Stimulated activated effector memory CD8-positive, alpha-beta T cell treated with anti-CD3 and anti-CD28 coated beads, Interleukin-12 subunit alpha, Interleukin-12 subunit beta, amount 100 ng/mL, for 72 hours (primary cell): ENCODE measurements at regions not wholly inside any gene's neighbourhood (a gene's known extent, or its start where the extent isn't known, plus 50 kb on each side); places are given as distances from the start of the nearest gene placed in this dataset.
"Not testable (repeated sequence)": the region's sequence is repeated elsewhere in the genome, so short reads cannot be mapped to it uniquely, and the experiment has no call there.

Experiments used
- ATAC-seq: fragments of 150-1000 bp; cut with Tn5 transposase; 2 replicates; pipeline ENCODE4 v1.10.0; 2021
- DNase-seq, 2 donors: peaks; one replicate each; pipeline ENCODE4 v3.0.0; 2021 to 2022; ENCODE audit warnings: low spot score in 2 of 2
- H3K27ac Mint-ChIP-seq: one replicate; pipeline ENCODE4 v1.8.0; 2022; ENCODE audit warnings: mild to moderate bottlenecking, mixed read lengths
- H3K36me3 Mint-ChIP-seq: one replicate; pipeline ENCODE4 v1.8.0; 2022; ENCODE audit warnings: mild to moderate bottlenecking, mixed read lengths
- H3K4me1 Mint-ChIP-seq: one replicate; pipeline ENCODE4 v1.8.0; 2022; ENCODE audit warnings: mixed read lengths
- H3K4me3 Mint-ChIP-seq: one replicate; pipeline ENCODE4 v1.8.0; 2022; ENCODE audit warnings: mild to moderate bottlenecking, mixed read lengths
- H3K9me3 Mint-ChIP-seq: one replicate; pipeline ENCODE4 v1.8.0; 2022; ENCODE audit warnings: mixed read lengths

- H3K4me1 Mint-ChIP-seq = no peaks in the 10 kb centered on the region
- ATAC-seq (no peak), DNase-seq (no peak)
- no peak overlapping the region for H3K27ac Mint-ChIP-seq
- H3K4me3 Mint-ChIP-seq = no peak overlapping the region
- H3K36me3 Mint-ChIP-seq = no peaks in the 10 kb centered on the region
- peaks cover 18% of the 10 kb centered on the region for H3K9me3 Mint-ChIP-seq
These were observed 1017.6 kb upstream of the HS3ST1 start for GRCh38 chr4:12446256-12446655.

GRCh38 chr4:12445711-12446235 lies 1017.1 kb upstream of the HS3ST1 start:
- ATAC-seq (no peak), DNase-seq (no peak)
- no peak overlapping the region for H3K4me3 Mint-ChIP-seq
- H3K36me3 Mint-ChIP-seq = no peaks in the 10 kb centered on the region
- no peak overlapping the region for H3K27ac Mint-ChIP-seq
- H3K4me1 Mint-ChIP-seq = no peaks in the 10 kb centered on the region
- peaks cover 19% of the 10 kb centered on the region for H3K9me3 Mint-ChIP-seq

- no peak overlapping the region for H3K27ac Mint-ChIP-seq
- peaks cover 14% of the 10 kb centered on the region for H3K9me3 Mint-ChIP-seq
- ATAC-seq (no peak), DNase-seq (no peak)
- no peaks in the 10 kb centered on the region for H3K36me3 Mint-ChIP-seq
- no peaks in the 10 kb centered on the region for H3K4me1 Mint-ChIP-seq
- no peak overlapping the region for H3K4me3 Mint-ChIP-seq
These were observed 1011.1 kb upstream of the HS3ST1 start for GRCh38 chr4:12439633-12440305.

- not testable (repeated sequence) for H3K4me3 Mint-ChIP-seq, ATAC-seq, H3K36me3 Mint-ChIP-seq, H3K4me1 Mint-ChIP-seq, DNase-seq, H3K27ac Mint-ChIP-seq
- H3K9me3 Mint-ChIP-seq = peaks cover 23% of the 10 kb centered on the region
These were observed 1002.6 kb upstream of the HS3ST1 start for GRCh38 chr4:12431259-12431658.

GRCh38 chr4:12421364-12421763 lies 992.7 kb upstream of the HS3ST1 start:
- ATAC-seq = no peak
- Mint-ChIP-seq H3K27ac (no peak overlapping the region), H3K4me1 (no peaks in the 10 kb centered on the region), H3K4me3 (no peak overlapping the region), H3K9me3 (peaks cover 17% of the 10 kb centered on the region), H3K36me3 (no peaks in the 10 kb centered on the region)
- DNase-seq = no peak

- Mint-ChIP-seq H3K9me3 (peaks cover 21% of the 10 kb centered on the region), H3K36me3 (no peaks in the 10 kb centered on the region)
These were observed 988.1 kb upstream of the HS3ST1 start for GRCh38 chr4:12416755-12417154.

GRCh38 chr4:12414181-12414812 lies 985.6 kb upstream of the HS3ST1 start:
- no peaks in the 10 kb centered on the region for H3K36me3 Mint-ChIP-seq
- no peak overlapping the region for H3K4me3 Mint-ChIP-seq
- ATAC-seq (no peak), DNase-seq (no peak)
- no peak overlapping the region for H3K27ac Mint-ChIP-seq
- H3K9me3 Mint-ChIP-seq = peaks cover 13% of the 10 kb centered on the region
- H3K4me1 Mint-ChIP-seq = no peaks in the 10 kb centered on the region

More at GRCh38 chr4:12416755-12417154, 988.1 kb upstream of the HS3ST1 start:
- no peak for ATAC-seq
- Mint-ChIP-seq H3K27ac (no peak overlapping the region), H3K4me3 (no peak overlapping the region), H3K4me1 (no peaks in the 10 kb centered on the region)
- DNase-seq = no peak

- no peak for ATAC-seq
- DNase-seq = no peak
These were observed 982.4 kb upstream of the HS3ST1 start for GRCh38 chr4:12411072-12411471.

GRCh38 chr4:12409507-12410190 lies 981.0 kb upstream of the HS3ST1 start:
- ATAC-seq = no peak
- DNase-seq = no peak
- H3K27ac Mint-ChIP-seq = no peak overlapping the region
- H3K4me3 Mint-ChIP-seq = no peak overlapping the region
- peaks cover 3% of the 10 kb centered on the region for H3K9me3 Mint-ChIP-seq
- H3K36me3 Mint-ChIP-seq = no peaks in the 10 kb centered on the region
- H3K4me1 Mint-ChIP-seq = no peaks in the 10 kb centered on the region

More at GRCh38 chr4:12411072-12411471, 982.4 kb upstream of the HS3ST1 start:
- H3K27ac Mint-ChIP-seq = no peak overlapping the region
- no peak overlapping the region for H3K4me3 Mint-ChIP-seq
- peaks cover 8% of the 10 kb centered on the region for H3K9me3 Mint-ChIP-seq
- H3K36me3 Mint-ChIP-seq = no peaks in the 10 kb centered on the region
- H3K4me1 Mint-ChIP-seq = no peaks in the 10 kb centered on the region

GRCh38 chr4:12408364-12408763 lies 979.7 kb upstream of the HS3ST1 start:
- H3K9me3 Mint-ChIP-seq = peaks cover 4% of the 10 kb centered on the region
- no peaks in the 10 kb centered on the region for H3K4me1 Mint-ChIP-seq
- no peak overlapping the region for H3K4me3 Mint-ChIP-seq
- H3K27ac Mint-ChIP-seq = no peak overlapping the region
- no peak for DNase-seq
- no peaks in the 10 kb centered on the region for H3K36me3 Mint-ChIP-seq
- ATAC-seq = no peak

- ATAC-seq = no peak
These were observed 974.5 kb upstream of the HS3ST1 start for GRCh38 chr4:12403175-12403574.

GRCh38 chr4:12399781-12400180 lies 971.1 kb upstream of the HS3ST1 start:
- H3K27ac Mint-ChIP-seq = no peak overlapping the region
- peaks cover 12% of the 10 kb centered on the region for H3K9me3 Mint-ChIP-seq
- ATAC-seq (no peak), DNase-seq (no peak)
- H3K4me1 Mint-ChIP-seq = no peaks in the 10 kb centered on the region
- H3K4me3 Mint-ChIP-seq = no peak overlapping the region
- H3K36me3 Mint-ChIP-seq = no peaks in the 10 kb centered on the region

More at GRCh38 chr4:12403175-12403574, 974.5 kb upstream of the HS3ST1 start:
- H3K9me3 Mint-ChIP-seq = peaks cover 8% of the 10 kb centered on the region
- no peak overlapping the region for H3K4me3 Mint-ChIP-seq
- no peaks in the 10 kb centered on the region for H3K4me1 Mint-ChIP-seq
- DNase-seq = no peak
- no peak overlapping the region for H3K27ac Mint-ChIP-seq
- no peaks in the 10 kb centered on the region for H3K36me3 Mint-ChIP-seq

- Mint-ChIP-seq H3K9me3 (peaks cover 6% of the 10 kb centered on the region), H3K36me3 (no peaks in the 10 kb centered on the region), H3K27ac (no peak overlapping the region), H3K4me3 (no peak overlapping the region), H3K4me1 (no peaks in the 10 kb centered on the region)
- DNase-seq = no peak
- ATAC-seq = no peak
These were observed 965.1 kb upstream of the HS3ST1 start for GRCh38 chr4:12393631-12394262.

GRCh38 chr4:12389604-12390003 lies 960.9 kb upstream of the HS3ST1 start:
- Mint-ChIP-seq H3K4me1 (no peaks in the 10 kb centered on the region), H3K4me3 (no peak overlapping the region), H3K27ac (no peak overlapping the region), H3K36me3 (no peaks in the 10 kb centered on the region), H3K9me3 (peaks cover 2% of the 10 kb centered on the region)
- DNase-seq (no peak), ATAC-seq (no peak)

GRCh38 chr4:12382567-12382966 lies 953.9 kb upstream of the HS3ST1 start:
- no peak overlapping the region for H3K4me3 Mint-ChIP-seq
- no peaks in the 10 kb centered on the region for H3K36me3 Mint-ChIP-seq
- no peak for ATAC-seq

More at GRCh38 chr4:12382567-12382966, 953.9 kb upstream of the HS3ST1 start:
- H3K9me3 Mint-ChIP-seq = peaks cover 12% of the 10 kb centered on the region
- no peak overlapping the region for H3K27ac Mint-ChIP-seq
- H3K4me1 Mint-ChIP-seq = no peaks in the 10 kb centered on the region
- no peak for DNase-seq
